WTC11 (cell line): ENCODE measurements at regions not wholly inside any gene's neighbourhood (a gene's known extent, or its start where the extent isn't known, plus 50 kb on each side); places are given as distances from the start of the nearest gene placed in this dataset.

Experiments
- ATAC-seq: fragments of 200-7000 bp; cut with Tn5 transposase; 2 replicates; pipeline ENCODE4 v1.10.0; 2021; ENCODE audit warnings: mild to moderate bottlenecking, moderate library complexity
- CTCF ChIA-PET: fragments of 300-600 bp; sonication (Branson Sonifier 250); formaldehyde crosslinking; loops from one replicate; lab custom pipeline; 2021; ENCODE audit warnings: antibody characterized with exemption; lab: Charles Lee
- POLR2A ChIA-PET: fragments of 350-600 bp; sonication (Branson Sonifier 250); formaldehyde crosslinking; loops from one replicate; lab custom pipeline; 2021; ENCODE audit warnings: antibody characterized with exemption; lab: Charles Lee
- DNase-seq: peaks from one replicate; pipeline ENCODE4 v3.0.0; 2021; ENCODE audit warnings: low spot score
- H3K27ac Mint-ChIP-seq: 2 replicates; pipeline ENCODE4 v1.8.0; 2021; ENCODE audit warnings: mixed read lengths
- H3K27me3 Mint-ChIP-seq: 2 replicates; pipeline ENCODE4 v1.8.0; 2021; ENCODE audit warnings: low read depth, mild to moderate bottlenecking, moderate library complexity, mixed read lengths
- H3K36me3 Mint-ChIP-seq: 2 replicates; pipeline ENCODE4 v1.8.0; 2021; ENCODE audit warnings: mixed read lengths
- H3K4me1 Mint-ChIP-seq: 2 replicates; pipeline ENCODE4 v1.8.0; 2022; ENCODE audit warnings: mixed read lengths
- H3K4me3 Mint-ChIP-seq: 2 replicates; pipeline ENCODE4 v1.8.0; 2021; ENCODE audit warnings: mild to moderate bottlenecking, moderate library complexity, mixed read lengths
- H3K9me3 Mint-ChIP-seq: 2 replicates; pipeline ENCODE4 v1.8.0; 2021; ENCODE audit warnings: mixed read lengths
- EMX1 ChIP-seq: fragments of 250-450 bp; sonication (Bioruptor Pico); IDR thresholded peaks from 2 replicates; pipeline ENCODE4 v1.8.0; 2021; ENCODE audit warnings: mild to moderate bottlenecking
- FOXP4 ChIP-seq: sonication (generic); formaldehyde crosslinking; IDR thresholded peaks from 2 replicates; pipeline ENCODE4 v1.8.0; 2022; ENCODE audit warnings: mild to moderate bottlenecking, missing genetic modification reagents
- GABPB1 ChIP-seq: sonication (generic); formaldehyde crosslinking; IDR thresholded peaks from 2 replicates; pipeline ENCODE4 v1.8.1; 2023; ENCODE audit warnings: mild to moderate bottlenecking, missing genetic modification reagents
- GRHL2 ChIP-seq: fragments of 250-450 bp; sonication (Bioruptor Pico); IDR thresholded peaks from 2 replicates; pipeline ENCODE4 v1.8.0; 2022; ENCODE audit warnings: mild to moderate bottlenecking, moderate library complexity; ENCODE audit not compliant: insufficient replicate concordance, severe bottlenecking
- GTF2I ChIP-seq: fragments of 250-450 bp; sonication (Bioruptor Pico); conservative IDR thresholded peaks from 2 replicates; pipeline ENCODE4 v1.4.0; 2021; ENCODE audit warnings: mild to moderate bottlenecking
- HMGXB4 ChIP-seq: sonication (generic); formaldehyde crosslinking; IDR thresholded peaks from 2 replicates; pipeline ENCODE4 v1.8.1; 2023; ENCODE audit warnings: mild to moderate bottlenecking, moderate library complexity, missing genetic modification reagents
- IRF2 ChIP-seq: sonication (generic); formaldehyde crosslinking; IDR thresholded peaks from 2 replicates; pipeline ENCODE4 v1.8.0; 2022; ENCODE audit warnings: low read depth, missing genetic modification reagents, borderline replicate concordance
- MAX ChIP-seq: sonication (generic); formaldehyde crosslinking; IDR thresholded peaks from 2 replicates; pipeline ENCODE4 v1.8.0; 2022; ENCODE audit warnings: mild to moderate bottlenecking, missing genetic modification reagents
- NFATC4 ChIP-seq: fragments of 250-450 bp; sonication (Bioruptor Pico); IDR thresholded peaks from 2 replicates; pipeline ENCODE4 v1.9.0; 2021; ENCODE audit warnings: mild to moderate bottlenecking
- NFE2L1 ChIP-seq: sonication (generic); formaldehyde crosslinking; IDR thresholded peaks from 2 replicates; pipeline ENCODE4 v1.8.1; 2023; ENCODE audit warnings: missing genetic modification reagents
- NR1H2 ChIP-seq: sonication (generic); formaldehyde crosslinking; IDR thresholded peaks from 2 replicates; pipeline ENCODE4 v1.9.0; 2021; ENCODE audit warnings: mild to moderate bottlenecking, moderate library complexity, missing genetic modification reagents
- OVOL2 ChIP-seq: fragments of 250-450 bp; sonication (Bioruptor Pico); IDR thresholded peaks from 2 replicates; pipeline ENCODE4 v1.9.0; 2021; ENCODE audit warnings: mild to moderate bottlenecking, borderline replicate concordance
- TCF7 ChIP-seq: sonication (generic); formaldehyde crosslinking; IDR thresholded peaks from 2 replicates; pipeline ENCODE4 v1.8.0; 2022; ENCODE audit warnings: mild to moderate bottlenecking, low read depth, missing genetic modification reagents, moderate library complexity
- TP53 ChIP-seq: sonication (generic); formaldehyde crosslinking; IDR thresholded peaks from 2 replicates; pipeline ENCODE4 v1.8.1; 2023; ENCODE audit warnings: mild to moderate bottlenecking, missing genetic modification reagents
- ZBTB21 ChIP-seq: sonication (generic); formaldehyde crosslinking; IDR thresholded peaks from 2 replicates; pipeline ENCODE4 v1.8.1; 2023; ENCODE audit warnings: mild to moderate bottlenecking, missing genetic modification reagents, borderline replicate concordance
- ZBTB43 ChIP-seq: sonication (generic); formaldehyde crosslinking; IDR thresholded peaks from 2 replicates; pipeline ENCODE4 v1.8.1; 2023; ENCODE audit warnings: mild to moderate bottlenecking, missing genetic modification reagents
- ZNF121 ChIP-seq: sonication (generic); formaldehyde crosslinking; IDR thresholded peaks from 2 replicates; pipeline ENCODE4 v1.8.0; 2023; ENCODE audit warnings: missing genetic modification reagents
- ZNF263 ChIP-seq: sonication (generic); formaldehyde crosslinking; IDR thresholded peaks from 2 replicates; pipeline ENCODE4 v1.8.1; 2022; ENCODE audit warnings: low read depth, mild to moderate bottlenecking, moderate library complexity, missing genetic modification reagents
- ZNF281 ChIP-seq: sonication (generic); formaldehyde crosslinking; IDR thresholded peaks from 2 replicates; pipeline ENCODE4 v1.8.0; 2023; ENCODE audit warnings: mild to moderate bottlenecking, missing genetic modification reagents
- ZNF317 ChIP-seq: sonication (generic); formaldehyde crosslinking; IDR thresholded peaks from 2 replicates; pipeline ENCODE4 v1.8.1; 2023; ENCODE audit warnings: low read depth, mild to moderate bottlenecking, moderate library complexity, missing genetic modification reagents, borderline replicate concordance
- ZNF532 ChIP-seq: fragments of 250-450 bp; sonication (Bioruptor Pico); IDR thresholded peaks from 2 replicates; pipeline ENCODE4 v1.9.0; 2021; ENCODE audit warnings: mild to moderate bottlenecking, borderline replicate concordance

- H3K27me3 Mint-ChIP-seq, result no peaks in the 10 kb centered on the region; the same call in 1 of the 2 replicates
- H3K27ac Mint-ChIP-seq, result no peak overlapping the region
- TF ChIP-seq FOXP4, result no peak
- TF ChIP-seq ZBTB43, result no peak
- no peak for TF ChIP-seq TCF7 (CRISPR knock-in tag)
- TF ChIP-seq GRHL2, result no peak
- no peak for TF ChIP-seq IRF2
- no peak for TF ChIP-seq ZBTB21 (CRISPR knock-in tag)
- TF ChIP-seq NR1H2, result no peak
- TF ChIP-seq NFATC4 (CRISPR knock-in tag), result no peak
- no peak for TF ChIP-seq GTF2I (CRISPR knock-in tag)
- TF ChIP-seq GABPB1 (CRISPR knock-in tag), result no peak
- TF ChIP-seq TP53 (CRISPR knock-in tag), result no peak
- H3K36me3 Mint-ChIP-seq, result no peaks in the 10 kb centered on the region
- CTCF ChIA-PET, result interaction anchor here (0.5 kb wide), 1 partner anchor 323 kb away, joined by 3 read pairs; no protein-coding TSS in a partner anchor
- H3K4me3 Mint-ChIP-seq, result no peak overlapping the region
- no peaks in the 10 kb centered on the region for H3K4me1 Mint-ChIP-seq
- POLR2A ChIA-PET, result no interaction called here
- ATAC-seq (no peak), DNase-seq (no peak)
- H3K9me3 Mint-ChIP-seq, result peaks cover 3% of the 10 kb centered on the region
Observed at GRCh38 chr19:30169196-30169900, 202.8 kb upstream of the ZNF536 start.

GRCh38 chr19:30170081-30170480 is 202.1 kb upstream of the ZNF536 start:
- CTCF ChIA-PET, result interaction anchor here (0.5 kb wide), 1 partner anchor 323 kb away, joined by 3 read pairs; no protein-coding TSS in a partner anchor
- POLR2A ChIA-PET, result no interaction called here
- no peaks in the 10 kb centered on the region for H3K9me3 Mint-ChIP-seq
- H3K36me3 Mint-ChIP-seq, result no peaks in the 10 kb centered on the region
- DNase-seq (no peak), ATAC-seq (no peak)
- H3K4me3 Mint-ChIP-seq, result no peak overlapping the region
- no peak overlapping the region for H3K27ac Mint-ChIP-seq
- H3K4me1 Mint-ChIP-seq, result no peaks in the 10 kb centered on the region
- H3K27me3 Mint-ChIP-seq, result no peaks in the 10 kb centered on the region; the same call in 1 of the 2 replicates
- TF ChIP-seq ZNF281 (CRISPR knock-in tag), result no peak
- TF ChIP-seq ZNF263 (CRISPR knock-in tag), result no peak
- no peak for TF ChIP-seq MAX (CRISPR knock-in tag)
- no peak for TF ChIP-seq FOXP4
- no peak for TF ChIP-seq ZNF532 (CRISPR knock-in tag)
- no peak for TF ChIP-seq HMGXB4 (CRISPR knock-in tag)
- TF ChIP-seq ZNF317 (CRISPR knock-in tag), result no peak
- TF ChIP-seq NFE2L1 (CRISPR knock-in tag), result no peak
- no peak for TF ChIP-seq OVOL2 (CRISPR knock-in tag)
- no peak for TF ChIP-seq ZNF121 (CRISPR knock-in tag)
- TF ChIP-seq EMX1 (CRISPR knock-in tag), result no peak
- TF ChIP-seq, all 79 proteins: peak for 0
